ENCODE measurements at regions not wholly inside any gene's neighbourhood (a gene's known extent, or its start where the extent isn't known, plus 50 kb on each side); places are given as distances from the start of the nearest gene placed in this dataset.

GRCh38 chr19:57057036-57057686 lies 62.6 kb upstream of the USP29 start:
- in situ Hi-C loops (cut with HindIII; ENCODE audit: low pct_unique_long_range_greater_than_20kb, low sequenced_read_pairs) = no loop called here
- no peak for DNase-seq (ENCODE audit: low read depth)

GRCh38 chr19:57058871-57059270 lies 60.9 kb upstream of the USP29 start:
- in situ Hi-C loops (cut with HindIII; ENCODE audit: low pct_unique_long_range_greater_than_20kb, low sequenced_read_pairs) = no loop called here
- no peak for DNase-seq (ENCODE audit: low read depth)

GRCh38 chr19:57063070-57063469 lies 56.7 kb upstream of the USP29 start:
- DNase-seq (ENCODE audit: low read depth) = no peak
- in situ Hi-C loops (cut with HindIII; ENCODE audit: low pct_unique_long_range_greater_than_20kb, low sequenced_read_pairs) = no loop called here

- no peak for DNase-seq (ENCODE audit: low read depth)
- in situ Hi-C loops (cut with HindIII; ENCODE audit: low pct_unique_long_range_greater_than_20kb, low sequenced_read_pairs) = no loop called here
Observed at GRCh38 chr19:57067440-57067839, 52.3 kb upstream of the USP29 start.

GRCh38 chr19:57068311-57068710 lies 51.5 kb upstream of the USP29 start:
- no peak for DNase-seq (ENCODE audit: low read depth)
- in situ Hi-C loops (cut with HindIII; ENCODE audit: low pct_unique_long_range_greater_than_20kb, low sequenced_read_pairs) = no loop called here

- DNase-seq (ENCODE audit: low read depth) = no peak
- in situ Hi-C loops (cut with HindIII; ENCODE audit: low pct_unique_long_range_greater_than_20kb, low sequenced_read_pairs) = no loop called here
Observed at GRCh38 chr19:57068921-57069697, 50.7 kb upstream of the USP29 start.

All from Caki2 (cell line).